HK-2 (cell line): ENCODE measurements at regions not wholly inside any gene's neighbourhood (a gene's known extent, or its start where the extent isn't known, plus 50 kb on each side); places are given as distances from the start of the nearest gene placed in this dataset.

ENCODE experiments used
- DNase-seq: peaks from one replicate; pipeline ENCODE4 v3.0.0-alpha.2; 2018; ENCODE audit not compliant: unreplicated experiment

- DNase-seq, result no peak
Observed at GRCh38 chr12:43179486-43179885, 372.5 kb downstream of the ADAMTS20 start.

DNA sequence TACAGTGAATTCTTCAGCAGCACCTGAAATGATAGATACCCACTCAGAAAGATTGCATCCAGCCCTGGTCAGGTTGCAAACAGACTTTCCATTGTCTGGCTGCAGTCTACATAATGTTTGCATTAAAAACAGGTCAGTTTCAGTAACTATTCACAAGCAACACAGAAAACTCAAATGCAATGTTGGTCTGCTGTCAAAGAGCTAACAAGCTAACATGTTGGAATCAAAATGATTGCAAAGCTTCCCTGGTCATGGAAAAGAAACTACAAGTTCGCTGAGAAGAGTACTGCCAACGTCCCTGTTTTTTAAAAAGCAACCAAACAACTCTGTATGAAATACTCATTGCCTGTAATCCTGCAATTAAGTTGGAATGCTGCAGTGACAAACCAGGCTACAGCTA is 374.7 kb downstream of the ADAMTS20 start:
- no peak for DNase-seq

DNA sequence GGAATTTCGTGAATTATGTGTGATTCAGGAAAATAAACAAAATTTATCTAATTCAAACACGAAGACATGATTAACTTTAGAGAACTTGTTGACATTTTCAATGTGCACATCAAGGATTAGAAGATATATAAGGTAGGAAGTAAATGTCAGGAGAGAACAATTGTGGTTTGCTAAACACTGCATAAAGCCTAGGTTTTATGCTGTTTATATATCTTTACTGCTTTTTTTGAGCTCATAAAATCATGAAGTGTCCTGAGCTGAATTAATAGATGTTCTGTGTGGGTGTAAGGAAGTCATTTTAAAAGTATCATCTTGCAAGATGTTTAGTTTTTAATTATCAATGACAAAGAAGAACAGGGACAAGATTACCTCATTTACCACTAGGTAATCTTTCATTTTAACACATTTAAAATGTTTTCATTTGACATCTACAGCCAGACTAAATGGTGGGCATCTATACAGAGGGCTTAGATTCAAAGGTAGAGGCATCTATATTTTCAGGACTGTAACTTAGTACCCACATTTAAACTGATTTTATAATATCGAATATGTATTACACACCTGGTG is 382.8 kb downstream of the ADAMTS20 start:
- no peak for DNase-seq

- DNase-seq, result no peak
Observed at GRCh38 chr12:43167691-43168090, 384.3 kb downstream of the ADAMTS20 start.

GRCh38 chr12:43165351-43165750 is 386.7 kb downstream of the ADAMTS20 start:
- no peak for DNase-seq

GRCh38 chr12:43162138-43162537 is 389.9 kb downstream of the ADAMTS20 start:
- DNase-seq, result no peak

DNA sequence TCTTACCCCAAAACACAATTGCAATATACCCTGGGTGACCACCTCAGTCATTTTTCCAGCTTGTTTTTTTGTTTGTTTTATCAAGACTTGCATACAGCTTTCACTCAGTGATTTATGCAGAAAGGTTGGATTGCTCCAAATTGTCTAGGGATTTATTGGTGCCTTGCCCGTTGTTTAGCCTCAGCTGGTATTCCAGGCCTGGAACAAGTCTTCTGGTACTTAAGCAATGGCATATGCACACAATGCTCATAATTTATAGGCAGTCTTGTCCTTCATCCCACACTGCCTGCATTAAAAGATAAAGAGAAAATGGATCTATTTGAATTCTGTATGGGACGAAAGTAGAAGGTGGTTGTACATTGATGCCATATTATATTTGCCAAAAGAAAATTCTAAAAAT is 392.5 kb downstream of the ADAMTS20 start:
- no peak for DNase-seq

- no peak for DNase-seq
Observed at GRCh38 chr12:43158126-43158525, 393.9 kb downstream of the ADAMTS20 start.

- no peak for DNase-seq
Observed at GRCh38 chr12:43155376-43155775, 396.6 kb downstream of the ADAMTS20 start.

GRCh38 chr12:43154498-43155045 is 397.4 kb downstream of the ADAMTS20 start:
- DNase-seq, result no peak

DNA sequence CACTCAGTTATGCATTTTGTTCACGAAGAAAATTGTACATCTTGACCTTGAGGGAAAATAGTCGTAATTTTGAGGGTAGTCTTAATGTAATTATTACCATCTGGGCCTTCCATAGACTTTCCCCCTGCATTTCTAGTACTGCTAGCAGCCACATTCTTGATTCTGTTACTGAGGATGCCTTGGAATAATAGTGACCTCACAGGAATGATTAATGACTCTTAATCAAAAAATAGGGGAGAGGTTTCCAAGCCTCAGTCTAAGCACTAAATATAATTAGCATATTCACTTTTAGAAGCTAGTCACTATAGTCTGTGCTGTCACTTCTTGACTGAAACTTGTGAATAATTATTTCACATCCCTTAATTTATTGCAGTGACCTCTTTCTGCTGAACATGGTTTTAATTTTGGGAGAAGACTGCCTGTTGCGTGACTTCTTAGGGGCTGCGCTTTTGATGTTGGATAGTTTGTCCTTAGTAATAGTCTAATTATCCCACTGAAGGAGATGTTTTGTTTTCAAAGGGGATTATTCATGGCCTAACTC is 400.5 kb downstream of the ADAMTS20 start:
- DNase-seq, result no peak

DNA sequence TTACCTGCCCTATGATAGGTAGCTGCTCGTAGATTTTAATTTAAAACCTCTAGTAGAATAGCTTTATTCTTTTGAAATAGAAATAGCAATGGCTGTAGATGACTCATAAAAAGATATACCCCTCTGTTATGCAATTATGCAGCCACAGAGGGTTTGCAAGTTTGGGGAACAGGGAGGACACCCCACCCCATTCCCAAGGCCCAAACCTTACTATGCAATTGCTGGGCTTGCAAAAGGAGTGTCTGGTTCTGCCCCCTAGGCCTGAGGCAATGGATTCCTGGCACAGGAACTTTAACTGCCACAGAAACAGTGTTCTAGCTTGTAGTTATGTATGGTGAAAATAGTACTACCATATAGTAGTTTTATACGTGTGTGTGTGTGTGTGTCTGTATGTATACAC is 403.3 kb downstream of the ADAMTS20 start:
- no peak for DNase-seq

- no peak for DNase-seq
Observed at GRCh38 chr12:43147878-43148277, 404.1 kb downstream of the ADAMTS20 start.

DNA sequence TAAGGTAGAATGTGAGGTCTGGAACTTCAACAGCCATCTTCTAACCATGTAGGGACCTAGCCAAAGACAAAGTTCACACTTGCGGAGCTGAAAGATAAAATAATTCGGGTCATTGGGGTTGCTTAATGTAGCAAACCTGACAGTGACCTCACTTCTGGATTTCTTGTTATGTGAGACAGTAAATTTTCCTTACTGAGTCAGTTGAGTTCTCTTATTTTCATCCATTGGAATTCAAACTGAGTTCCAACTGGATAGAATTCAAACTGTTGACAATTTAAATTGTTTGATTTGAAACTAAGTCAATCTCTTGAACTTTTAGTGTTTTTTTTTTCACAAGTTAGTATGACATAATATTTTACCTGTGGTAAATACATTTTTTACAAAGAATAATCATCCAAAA is 406.5 kb downstream of the ADAMTS20 start:
- DNase-seq, result no peak

GRCh38 chr12:43143278-43143677 is 408.7 kb downstream of the ADAMTS20 start:
- DNase-seq, result no peak

DNA sequence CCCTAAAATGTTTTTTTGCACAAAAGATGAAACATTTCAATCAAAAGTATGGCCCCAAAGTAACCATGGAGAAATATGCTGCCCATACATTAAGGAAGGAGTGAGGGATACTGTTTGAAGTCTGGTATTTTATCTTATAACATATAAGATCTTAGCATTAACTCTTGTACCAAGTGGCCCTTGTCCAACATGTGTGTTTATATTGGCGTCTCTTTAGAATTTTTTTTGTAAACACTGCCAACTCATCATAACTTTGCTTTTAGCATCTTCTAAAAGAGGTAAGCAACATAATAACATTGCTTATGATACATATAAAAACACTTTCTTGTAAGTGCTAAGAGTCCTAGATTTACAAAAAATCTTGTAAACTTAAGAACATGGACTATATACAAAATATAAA is 419.7 kb downstream of the ADAMTS20 start:
- no peak for DNase-seq

GRCh38 chr12:43131301-43131700 is 420.7 kb downstream of the ADAMTS20 start:
- no peak for DNase-seq

GRCh38 chr12:43127886-43128549 is 424.0 kb downstream of the ADAMTS20 start:
- DNase-seq, result no peak

DNA sequence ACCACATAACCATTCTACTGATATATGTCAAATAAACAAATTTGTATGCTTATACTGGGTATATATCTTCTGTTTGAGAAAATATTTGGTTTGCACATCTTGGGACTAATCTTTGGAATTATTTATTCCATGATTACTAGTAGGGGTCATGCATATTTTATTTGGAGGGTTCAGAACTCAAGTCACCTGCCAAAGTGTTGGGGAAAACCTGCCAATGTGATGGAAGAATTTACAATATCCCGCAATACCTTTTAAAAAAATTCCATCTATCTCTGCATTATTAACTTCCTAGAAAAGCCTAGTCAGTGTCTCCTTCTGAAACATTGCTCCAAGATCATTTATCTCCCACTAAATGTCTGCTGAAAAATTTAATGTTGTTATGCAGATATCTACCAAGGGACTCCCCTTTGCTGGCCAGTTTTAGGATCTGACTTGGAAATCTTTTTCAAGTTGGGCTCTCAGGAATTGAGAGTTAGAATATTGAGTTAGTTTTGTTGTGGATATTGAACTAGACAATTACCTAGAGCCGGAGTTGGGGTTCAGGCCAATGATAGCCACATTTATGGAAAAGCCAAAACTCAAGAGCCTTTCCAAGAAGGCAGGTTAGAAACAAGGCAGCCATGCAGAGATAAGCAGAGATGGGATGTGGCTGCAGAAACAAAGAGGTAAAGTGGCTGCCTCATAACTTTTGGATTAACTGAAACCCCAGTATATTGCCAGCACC is 425.2 kb downstream of the ADAMTS20 start:
- no peak for DNase-seq

DNA sequence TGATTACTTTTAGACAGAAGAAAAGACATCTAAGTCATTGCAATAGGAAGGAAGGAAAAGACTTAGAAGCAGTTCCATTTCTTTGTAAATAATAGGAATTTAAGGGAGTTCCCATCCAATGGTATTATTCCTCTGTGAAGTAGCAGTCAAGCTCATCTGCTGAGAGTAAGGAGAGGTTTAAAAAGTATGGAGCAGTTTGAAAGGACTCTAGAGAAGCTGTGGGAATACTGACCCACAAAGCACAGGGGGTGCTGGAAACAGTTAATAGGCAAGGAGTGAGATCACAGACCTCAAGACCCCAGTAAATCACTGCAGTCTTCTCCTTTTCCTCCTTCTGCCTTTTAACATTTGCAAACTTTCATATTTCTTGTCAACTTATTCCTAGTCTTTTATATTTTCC is 428.5 kb downstream of the ADAMTS20 start:
- DNase-seq, result no peak

GRCh38 chr12:43120150-43120549 is 431.9 kb downstream of the ADAMTS20 start:
- no peak for DNase-seq

DNA sequence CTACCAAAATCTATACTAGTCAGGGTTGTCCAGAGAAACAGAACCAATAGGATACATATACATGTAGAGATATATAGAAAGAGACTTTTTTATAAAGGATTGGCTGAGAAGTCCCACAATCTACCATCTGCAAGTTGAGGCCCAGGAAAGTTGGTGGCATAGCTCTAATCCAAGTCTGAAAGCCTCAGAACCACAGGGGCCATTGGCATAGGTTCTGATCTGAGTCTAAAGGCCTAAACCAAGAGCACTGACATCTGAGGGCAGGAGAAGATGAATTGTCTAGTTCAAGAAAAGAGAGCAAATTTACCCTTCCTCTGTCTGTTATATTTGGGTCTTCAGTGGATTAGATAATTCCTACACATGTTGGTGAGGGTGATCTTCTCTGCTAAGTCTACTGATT is 433.1 kb downstream of the ADAMTS20 start:
- DNase-seq, result no peak

DNA sequence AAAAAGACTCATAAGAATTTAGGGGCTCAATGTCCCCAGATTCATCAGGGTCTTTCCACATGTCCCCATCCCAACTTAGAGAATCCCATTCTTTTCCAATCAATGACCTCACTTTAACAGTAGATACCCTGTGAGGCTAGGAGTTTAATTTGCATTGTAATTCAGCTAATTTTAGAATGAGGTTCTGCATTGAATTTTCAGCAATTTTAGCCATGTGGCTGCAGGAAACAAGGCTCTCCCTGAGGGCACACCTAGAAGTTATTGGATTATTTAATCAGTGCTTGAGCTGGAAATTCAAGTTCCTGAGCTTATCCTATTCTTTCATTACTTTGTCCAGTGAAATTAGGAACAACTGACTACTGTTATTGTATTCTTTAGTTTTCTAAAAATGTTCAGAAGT is 433.8 kb downstream of the ADAMTS20 start:
- DNase-seq, result no peak
